ENCODE measurements at regions not wholly inside any gene's neighbourhood (a gene's known extent, or its start where the extent isn't known, plus 50 kb on each side); places are given as distances from the start of the nearest gene placed in this dataset.

DNA sequence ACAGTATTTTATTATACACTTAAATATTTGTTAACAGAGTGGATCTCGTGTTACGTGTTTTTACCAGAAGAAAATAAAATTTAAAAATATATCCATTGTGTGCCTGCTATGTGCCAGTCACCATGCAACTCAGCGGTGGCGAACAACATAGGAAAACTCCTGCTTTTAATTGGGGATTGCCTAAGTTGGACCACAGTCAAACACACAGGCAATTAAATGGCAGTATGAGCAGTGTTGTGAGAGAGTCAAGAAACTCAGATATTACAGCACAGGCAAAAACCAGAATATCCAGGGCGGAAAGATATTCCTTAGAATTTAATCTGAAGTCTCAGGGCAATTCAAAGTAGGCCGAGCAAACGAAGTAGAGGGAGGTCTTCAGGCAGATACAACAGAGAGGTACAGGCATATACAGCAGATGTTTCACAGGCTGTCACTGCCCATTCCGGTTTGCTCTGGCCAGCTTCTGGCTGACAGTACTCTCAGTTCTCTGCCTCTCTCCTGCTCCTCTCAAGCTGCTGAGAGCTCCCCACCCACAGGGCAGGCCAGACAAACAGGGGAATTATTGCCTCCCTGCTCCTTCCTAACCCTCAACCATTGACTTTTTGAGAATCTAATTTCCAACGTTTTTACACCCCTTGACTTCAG lies 540.2 kb upstream of the TMEM132C start:
- Histone ChIP-seq H3K27me3 (ENCODE audit: insufficient read depth, low read length) (no peaks in the 10 kb centered on the region), H3K36me3 (ENCODE audit: insufficient read depth, low read depth, low read length) (no peaks in the 10 kb centered on the region), H3K9ac (ENCODE audit: low read depth, low read length) (no peak overlapping the region), H3K27ac (ENCODE audit: low read length) (no peak overlapping the region), H3K4me1 (ENCODE audit: insufficient read depth, low read length) (no peaks in the 10 kb centered on the region; the same call in 1 of the 2 replicates), H3K9me3 (ENCODE audit: insufficient read depth, low read depth, low read length) (no peaks in the 10 kb centered on the region), H3K4me3 (ENCODE audit: low read length) (no peak overlapping the region)

DNA sequence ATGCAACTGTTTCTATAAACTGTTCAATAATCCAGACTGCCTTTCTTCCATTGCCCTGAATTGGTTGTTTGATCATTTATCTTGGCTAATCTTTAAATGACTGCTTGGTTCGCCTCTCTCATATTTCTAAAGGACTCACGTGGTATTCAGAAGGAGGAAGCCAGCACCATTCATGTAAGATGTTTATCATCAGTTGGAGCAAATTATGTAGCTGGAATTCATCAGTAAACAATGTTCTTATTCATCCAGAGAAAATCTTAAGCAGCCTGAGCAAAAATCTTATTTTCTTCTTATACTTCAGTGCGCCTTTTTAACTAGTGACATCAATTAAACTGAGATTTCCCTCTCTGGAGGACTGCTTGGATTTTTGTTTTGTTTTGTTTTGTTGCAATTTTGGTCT lies 538.7 kb upstream of the TMEM132C start:
- H3K4me1 ChIP-seq (ENCODE audit: insufficient read depth, low read length), result no peaks in the 10 kb centered on the region; the same call in 1 of the 2 replicates
- no peak overlapping the region for H3K9ac ChIP-seq (ENCODE audit: low read depth, low read length)
- H3K9me3 ChIP-seq (ENCODE audit: insufficient read depth, low read depth, low read length), result no peaks in the 10 kb centered on the region; the same call in 1 of the 2 replicates
- no peak overlapping the region for H3K4me3 ChIP-seq (ENCODE audit: low read length)
- no peaks in the 10 kb centered on the region for H3K36me3 ChIP-seq (ENCODE audit: insufficient read depth, low read depth, low read length)
- H3K27me3 ChIP-seq (ENCODE audit: insufficient read depth, low read length), result no peaks in the 10 kb centered on the region
- no peak overlapping the region for H3K27ac ChIP-seq (ENCODE audit: low read length)

DNA sequence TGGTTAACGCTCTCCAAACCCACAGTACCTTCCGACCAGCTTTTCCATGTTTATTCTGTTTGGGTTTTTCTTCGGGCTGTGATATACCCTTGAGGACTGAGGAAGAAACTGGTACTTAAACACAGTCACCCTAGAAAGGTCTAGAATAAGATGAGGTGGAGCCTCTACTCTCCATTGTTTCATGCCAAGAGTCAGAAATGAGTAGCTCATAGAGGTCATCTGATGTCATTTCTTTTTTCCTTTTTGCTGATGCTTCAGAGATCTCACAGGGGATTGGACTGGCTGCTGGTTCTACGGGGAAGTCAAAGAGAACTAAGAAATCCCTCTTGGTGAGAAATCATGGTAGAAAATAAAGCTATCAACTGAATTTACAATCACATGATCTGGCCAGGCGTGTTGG lies 538.2 kb upstream of the TMEM132C start:
- Histone ChIP-seq H3K27ac (ENCODE audit: low read length) (no peak overlapping the region), H3K9ac (ENCODE audit: low read depth, low read length) (no peak overlapping the region), H3K9me3 (ENCODE audit: insufficient read depth, low read depth, low read length) (no peaks in the 10 kb centered on the region; the same call in 1 of the 2 replicates), H3K36me3 (ENCODE audit: insufficient read depth, low read depth, low read length) (no peaks in the 10 kb centered on the region), H3K4me1 (ENCODE audit: insufficient read depth, low read length) (no peaks in the 10 kb centered on the region; the same call in 1 of the 2 replicates), H3K27me3 (ENCODE audit: insufficient read depth, low read length) (no peaks in the 10 kb centered on the region), H3K4me3 (ENCODE audit: low read length) (no peak overlapping the region)

DNA sequence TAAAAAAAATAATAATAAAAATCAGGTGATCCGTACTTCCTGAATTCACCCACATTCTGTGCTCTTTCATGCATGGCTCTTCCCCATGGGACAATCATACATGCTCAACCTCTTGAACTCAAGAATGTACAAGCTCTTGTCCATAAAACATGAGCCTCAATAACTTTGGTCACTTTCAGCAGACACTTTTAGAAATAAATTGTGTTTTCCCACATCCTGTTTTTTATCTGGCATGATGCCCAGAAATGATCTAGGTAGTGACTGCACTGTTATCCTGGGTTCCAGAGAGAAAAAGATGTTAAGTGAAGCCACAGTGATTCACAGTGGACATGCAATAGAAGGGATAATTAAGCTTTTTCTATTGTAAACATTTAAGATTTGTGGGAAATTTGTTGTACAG lies 537.6 kb upstream of the TMEM132C start:
- Histone ChIP-seq H3K27me3 (ENCODE audit: insufficient read depth, low read length) (no peaks in the 10 kb centered on the region), H3K4me3 (ENCODE audit: low read length) (no peak overlapping the region), H3K36me3 (ENCODE audit: insufficient read depth, low read depth, low read length) (no peaks in the 10 kb centered on the region), H3K27ac (ENCODE audit: low read length) (no peak overlapping the region), H3K9ac (ENCODE audit: low read depth, low read length) (no peak overlapping the region), H3K4me1 (ENCODE audit: insufficient read depth, low read length) (no peaks in the 10 kb centered on the region; the same call in 1 of the 2 replicates), H3K9me3 (ENCODE audit: insufficient read depth, low read depth, low read length) (no peaks in the 10 kb centered on the region; the same call in 1 of the 2 replicates)

DNA sequence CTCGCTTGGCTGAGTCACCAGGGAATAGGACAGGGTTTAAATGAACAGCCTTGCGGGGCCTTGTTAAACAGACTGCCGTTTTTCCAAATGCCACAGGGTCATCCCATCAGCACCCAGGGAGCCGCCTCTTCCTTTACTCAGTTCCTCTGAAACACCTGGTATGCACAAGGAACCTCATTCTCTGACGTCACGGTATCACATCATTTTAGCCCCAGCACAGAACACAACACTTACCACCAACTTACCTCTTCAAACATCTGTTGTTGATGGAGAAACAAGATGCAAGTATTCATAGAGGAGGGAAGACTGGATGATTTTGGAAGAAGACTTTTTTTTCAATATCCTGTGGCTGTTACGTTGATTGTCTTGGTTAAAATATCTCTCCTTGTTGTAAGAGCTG lies 535.3 kb upstream of the TMEM132C start:
- no peaks in the 10 kb centered on the region for H3K36me3 ChIP-seq (ENCODE audit: insufficient read depth, low read depth, low read length)

DNA sequence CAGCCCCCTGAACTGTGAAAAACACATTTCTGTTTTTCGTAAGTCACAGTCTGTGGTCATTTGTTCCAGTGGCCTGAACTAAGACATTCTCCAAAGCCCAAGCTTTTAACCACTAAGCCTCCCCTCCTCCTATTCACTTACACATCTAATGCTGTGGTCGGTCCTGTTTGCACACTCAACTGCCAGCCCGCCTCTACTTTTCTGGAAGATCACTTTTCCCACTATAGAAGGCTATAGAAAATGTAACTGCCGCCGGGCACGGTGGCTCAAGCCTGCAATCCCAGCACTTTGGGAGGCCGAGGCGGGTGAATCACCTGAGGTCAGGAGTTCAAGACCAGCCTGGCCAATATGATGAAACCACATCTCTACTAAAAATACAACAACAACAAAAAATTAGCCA lies 524.7 kb upstream of the TMEM132C start:
- Histone ChIP-seq H3K27me3 (ENCODE audit: insufficient read depth, low read length) (no peaks in the 10 kb centered on the region), H3K27ac (ENCODE audit: low read length) (no peak overlapping the region), H3K4me1 (ENCODE audit: insufficient read depth, low read length) (0 out of 2 replicates have a peak, but pooled peaks cover 5% of the 10 kb centered on the region), H3K9ac (ENCODE audit: low read depth, low read length) (no peak overlapping the region), H3K9me3 (ENCODE audit: insufficient read depth, low read depth, low read length) (no peaks in the 10 kb centered on the region), H3K4me3 (ENCODE audit: low read length) (no peak overlapping the region), H3K36me3 (ENCODE audit: insufficient read depth, low read depth, low read length) (no peaks in the 10 kb centered on the region)

More for the DNA sequence above, 535.3 kb upstream of the TMEM132C start:
- Histone ChIP-seq H3K9me3 (ENCODE audit: insufficient read depth, low read depth, low read length) (no peaks in the 10 kb centered on the region; the same call in 1 of the 2 replicates), H3K9ac (ENCODE audit: low read depth, low read length) (no peak overlapping the region), H3K4me3 (ENCODE audit: low read length) (no peak overlapping the region), H3K27me3 (ENCODE audit: insufficient read depth, low read length) (no peaks in the 10 kb centered on the region), H3K27ac (ENCODE audit: low read length) (no peak overlapping the region), H3K4me1 (ENCODE audit: insufficient read depth, low read length) (no peaks in the 10 kb centered on the region; the same call in 1 of the 2 replicates)

DNA sequence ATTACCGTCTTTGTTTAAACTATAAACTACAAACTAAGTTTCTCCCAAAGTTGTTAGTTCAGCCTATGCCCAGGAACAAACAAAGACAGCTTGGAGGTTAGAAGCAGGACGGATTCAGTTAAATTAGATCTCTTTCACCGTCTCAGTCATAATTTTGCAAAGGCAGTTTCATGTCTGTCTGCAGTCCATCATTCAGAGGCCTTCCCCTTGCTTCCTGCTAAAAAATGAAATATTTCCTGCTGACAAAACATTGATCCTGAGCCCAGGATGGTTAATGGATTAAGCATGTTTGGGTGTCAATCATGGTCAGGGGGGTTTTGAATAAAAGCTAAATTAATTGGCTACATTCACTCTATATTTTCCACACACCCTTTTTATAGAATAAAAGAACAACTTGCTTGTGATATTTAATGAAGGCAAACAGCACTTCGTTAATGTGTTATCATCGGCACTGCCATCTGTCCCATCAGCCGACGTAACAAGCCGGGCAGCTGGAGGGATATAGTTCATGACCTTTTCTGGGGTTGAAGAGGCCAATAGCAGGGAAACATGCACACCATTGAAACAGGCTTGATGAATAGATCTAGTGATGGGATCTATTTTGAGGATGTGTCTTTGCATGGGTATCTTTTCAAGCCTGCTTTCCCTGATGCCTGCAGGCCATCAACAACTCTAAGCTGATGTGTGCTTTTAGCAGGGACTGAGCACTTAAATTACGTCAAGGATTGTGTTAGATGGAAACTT lies 521.3 kb upstream of the TMEM132C start:
- Histone ChIP-seq H3K27me3 (ENCODE audit: insufficient read depth, low read length) (no peaks in the 10 kb centered on the region), H3K9me3 (ENCODE audit: insufficient read depth, low read depth, low read length) (no peaks in the 10 kb centered on the region), H3K27ac (ENCODE audit: low read length) (no peak overlapping the region), H3K4me1 (ENCODE audit: insufficient read depth, low read length) (0 out of 2 replicates have a peak, but pooled peaks cover 5% of the 10 kb centered on the region), H3K9ac (ENCODE audit: low read depth, low read length) (no peak overlapping the region), H3K36me3 (ENCODE audit: insufficient read depth, low read depth, low read length) (no peaks in the 10 kb centered on the region), H3K4me3 (ENCODE audit: low read length) (no peak overlapping the region)

DNA sequence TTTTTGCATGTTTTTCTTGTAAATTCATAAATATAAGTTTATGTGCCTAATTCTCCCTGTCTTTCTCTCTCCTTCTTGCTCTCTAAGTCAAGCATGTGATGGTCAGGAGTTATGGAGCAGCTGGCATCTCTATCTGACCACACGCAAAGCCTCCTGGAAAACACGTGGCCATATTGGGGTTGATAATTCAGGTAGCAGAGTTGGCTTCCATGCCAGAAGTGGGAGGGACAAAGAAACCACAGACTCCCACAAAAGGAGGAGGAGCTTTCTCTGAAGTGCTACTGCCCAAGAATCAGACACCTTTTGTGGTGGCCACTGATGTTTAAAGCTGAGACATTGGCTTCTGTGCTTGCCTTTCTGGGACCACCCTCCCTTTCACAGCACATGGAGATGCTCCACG lies 517.6 kb upstream of the TMEM132C start:
- Histone ChIP-seq H3K27me3 (ENCODE audit: insufficient read depth, low read length) (no peaks in the 10 kb centered on the region), H3K4me3 (ENCODE audit: low read length) (no peak overlapping the region), H3K9me3 (ENCODE audit: insufficient read depth, low read depth, low read length) (no peaks in the 10 kb centered on the region), H3K27ac (ENCODE audit: low read length) (no peak overlapping the region), H3K36me3 (ENCODE audit: insufficient read depth, low read depth, low read length) (no peaks in the 10 kb centered on the region), H3K9ac (ENCODE audit: low read depth, low read length) (no peak overlapping the region), H3K4me1 (ENCODE audit: insufficient read depth, low read length) (peaks cover 8% of the 10 kb centered on the region)

DNA sequence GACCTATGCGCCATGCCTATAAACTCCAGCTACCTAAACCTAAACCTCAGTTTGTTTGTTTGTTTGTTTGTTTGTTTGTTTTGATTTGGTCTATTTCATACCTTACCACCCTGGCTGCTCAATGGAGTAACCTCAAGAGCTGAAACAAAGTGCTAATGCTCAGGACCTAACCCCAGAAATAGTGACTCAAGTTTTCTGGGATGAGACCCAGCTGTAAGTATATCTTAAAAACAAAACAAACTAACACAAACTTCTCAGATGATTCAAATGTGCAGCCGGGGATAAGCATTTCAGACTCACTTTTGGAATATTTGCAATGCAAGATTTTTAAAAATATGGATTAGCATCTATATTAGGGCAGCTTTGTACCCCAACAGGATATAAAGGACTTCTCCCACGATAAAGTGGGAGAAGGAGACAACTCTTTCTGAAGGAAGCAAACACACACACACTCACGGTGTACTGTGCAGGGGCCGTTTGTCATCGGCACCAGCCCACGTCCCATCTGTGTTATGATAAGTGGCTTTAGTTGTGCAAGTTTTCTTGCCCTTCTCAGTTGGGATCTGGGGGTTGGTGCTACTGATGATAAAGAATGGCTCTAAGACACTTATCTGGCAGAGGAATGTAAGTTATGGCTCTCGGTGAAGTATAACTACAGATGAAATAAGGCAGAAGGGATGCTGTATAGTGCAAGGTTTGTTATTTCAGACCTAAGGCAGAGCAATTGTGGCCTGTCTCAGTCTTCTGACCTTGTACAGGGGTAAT lies 516.7 kb upstream of the TMEM132C start:
- peaks cover 8% of the 10 kb centered on the region for H3K4me1 ChIP-seq (ENCODE audit: insufficient read depth, low read length)
- no peak overlapping the region for H3K9ac ChIP-seq (ENCODE audit: low read depth, low read length)
- H3K9me3 ChIP-seq (ENCODE audit: insufficient read depth, low read depth, low read length), result no peaks in the 10 kb centered on the region
- H3K36me3 ChIP-seq (ENCODE audit: insufficient read depth, low read depth, low read length), result no peaks in the 10 kb centered on the region
- no peaks in the 10 kb centered on the region for H3K27me3 ChIP-seq (ENCODE audit: insufficient read depth, low read length)
- no peak overlapping the region for H3K27ac ChIP-seq (ENCODE audit: low read length)
- no peak overlapping the region for H3K4me3 ChIP-seq (ENCODE audit: low read length)

DNA sequence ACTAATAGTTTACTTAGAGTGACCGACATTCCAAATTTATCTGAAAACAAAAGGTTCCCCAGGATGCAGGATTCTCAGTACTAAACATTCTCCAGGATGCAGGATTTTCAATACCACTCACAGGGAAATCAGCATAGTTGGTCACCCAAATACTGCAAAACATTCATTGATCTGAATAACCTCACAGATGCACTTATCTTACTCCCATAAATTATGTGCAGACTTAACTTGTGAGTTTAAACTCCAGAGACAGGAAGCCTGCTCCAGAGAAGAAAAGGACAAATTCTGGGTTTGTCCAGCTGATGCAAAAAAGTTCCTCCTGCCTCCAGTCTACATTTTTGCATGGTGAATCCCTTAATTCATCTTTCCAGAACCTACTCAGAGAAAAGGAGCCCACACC lies 514.2 kb upstream of the TMEM132C start:
- H3K9me3 ChIP-seq (ENCODE audit: insufficient read depth, low read depth, low read length), result peaks cover 16% of the 10 kb centered on the region
- H3K4me1 ChIP-seq (ENCODE audit: insufficient read depth, low read length), result peaks cover 8% of the 10 kb centered on the region
- H3K36me3 ChIP-seq (ENCODE audit: insufficient read depth, low read depth, low read length), result no peaks in the 10 kb centered on the region
- H3K27ac ChIP-seq (ENCODE audit: low read length), result no peak overlapping the region
- H3K9ac ChIP-seq (ENCODE audit: low read depth, low read length), result no peak overlapping the region
- no peak overlapping the region for H3K4me3 ChIP-seq (ENCODE audit: low read length)
- H3K27me3 ChIP-seq (ENCODE audit: insufficient read depth, low read length), result no peaks in the 10 kb centered on the region

DNA sequence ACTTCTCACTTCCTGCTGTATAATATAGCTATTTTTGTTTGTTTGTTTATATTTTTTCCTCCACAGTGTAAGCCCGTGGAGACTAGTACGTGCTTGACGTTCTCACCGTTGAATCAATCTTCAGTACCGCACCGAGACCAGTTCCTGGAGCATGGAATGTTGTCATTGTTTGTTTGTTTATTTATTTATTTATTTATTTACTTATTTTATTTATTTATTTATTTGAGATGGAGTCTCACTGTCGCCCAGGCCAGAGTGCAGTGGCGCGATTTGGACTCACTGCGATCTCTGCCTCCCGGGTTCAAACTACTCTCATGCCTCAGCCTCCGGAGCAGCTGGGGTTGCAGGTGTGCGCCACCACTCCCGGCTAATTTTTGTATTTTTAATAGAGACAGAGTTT lies 506.6 kb upstream of the TMEM132C start:
- peaks cover 3% of the 10 kb centered on the region; the same call in 1 of the 2 replicates for H3K4me1 ChIP-seq (ENCODE audit: insufficient read depth, low read length)
- H3K9me3 ChIP-seq (ENCODE audit: insufficient read depth, low read depth, low read length), result peaks cover 16% of the 10 kb centered on the region
- H3K27ac ChIP-seq (ENCODE audit: low read length), result no peak overlapping the region
- H3K4me3 ChIP-seq (ENCODE audit: low read length), result no peak overlapping the region
- H3K9ac ChIP-seq (ENCODE audit: low read depth, low read length), result no peak overlapping the region
- H3K36me3 ChIP-seq (ENCODE audit: insufficient read depth, low read depth, low read length), result no peaks in the 10 kb centered on the region
- no peaks in the 10 kb centered on the region for H3K27me3 ChIP-seq (ENCODE audit: insufficient read depth, low read length)

Measured in iPS-20b (cell line).